ENCODE measurements at regions not wholly inside any gene's neighbourhood (a gene's known extent, or its start where the extent isn't known, plus 50 kb on each side); places are given as distances from the start of the nearest gene placed in this dataset.

DNA sequence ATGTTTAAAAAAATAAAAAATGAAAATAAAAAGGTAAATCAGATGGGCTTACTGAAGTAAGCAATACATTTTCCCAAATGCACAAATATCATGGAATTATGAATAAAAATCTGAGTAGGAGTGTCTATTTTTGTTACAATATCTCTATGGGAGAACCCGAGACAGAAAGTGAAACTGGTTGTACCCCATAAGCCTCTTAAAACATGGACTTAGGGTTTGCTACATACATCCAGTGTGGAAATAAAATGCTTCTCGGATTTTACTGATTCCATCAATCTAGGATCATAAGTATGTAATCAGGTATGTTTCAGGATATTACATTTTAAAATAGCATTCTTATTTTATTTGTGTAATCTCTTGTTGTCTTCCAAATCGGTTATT lies 177.8 kb upstream of the CDIN1 start:
- in situ Hi-C loops (cut with MboI): no loop called here
- TF ChIP-seq ZKSCAN3 (CRISPR knock-in tag; IDR thresholded peaks at IDR 0.05): no peak
- no peak for TF ChIP-seq MTF1 (CRISPR knock-in tag; IDR thresholded peaks at IDR 0.05; ENCODE audit: borderline replicate concordance)
- TF ChIP-seq KDM5B (IDR thresholded peaks at IDR 0.05; ENCODE audit: insufficient replicate concordance, low read depth, low read length): no peak
- no peak for TF ChIP-seq ZNF311 (CRISPR knock-in tag; IDR thresholded peaks at IDR 0.05)
- no peak for TF ChIP-seq SMARCB1 (IDR thresholded peaks at IDR 0.05; ENCODE audit: insufficient read length, low read depth)
- no peak for TF ChIP-seq SIN3B (IDR thresholded peaks at IDR 0.05; ENCODE audit: low read depth)
- TF ChIP-seq ZKSCAN8 (CRISPR knock-in tag; IDR thresholded peaks at IDR 0.05): no peak
- TF ChIP-seq ZNF41 (CRISPR knock-in tag; conservative IDR thresholded peaks at IDR 0.05): no peak
- TF ChIP-seq, protein P1, sequence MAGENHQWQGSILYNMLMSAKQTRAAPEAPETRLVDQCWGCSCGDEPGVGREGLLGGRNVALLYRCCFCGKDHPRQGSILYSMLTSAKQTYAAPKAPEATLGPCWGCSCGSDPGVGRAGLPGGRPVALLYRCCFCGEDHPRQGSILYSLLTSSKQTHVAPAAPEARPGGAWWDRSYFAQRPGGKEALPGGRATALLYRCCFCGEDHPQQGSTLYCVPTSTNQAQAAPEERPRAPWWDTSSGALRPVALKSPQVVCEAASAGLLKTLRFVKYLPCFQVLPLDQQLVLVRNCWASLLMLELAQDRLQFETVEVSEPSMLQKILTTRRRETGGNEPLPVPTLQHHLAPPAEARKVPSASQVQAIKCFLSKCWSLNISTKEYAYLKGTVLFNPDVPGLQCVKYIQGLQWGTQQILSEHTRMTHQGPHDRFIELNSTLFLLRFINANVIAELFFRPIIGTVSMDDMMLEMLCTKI (IDR thresholded peaks at IDR 0.05; ENCODE audit: partially characterized antibody): no peak
- no peak for TF ChIP-seq GABPB1 (CRISPR knock-in tag; IDR thresholded peaks at IDR 0.05)
- TF ChIP-seq, protein P2, sequence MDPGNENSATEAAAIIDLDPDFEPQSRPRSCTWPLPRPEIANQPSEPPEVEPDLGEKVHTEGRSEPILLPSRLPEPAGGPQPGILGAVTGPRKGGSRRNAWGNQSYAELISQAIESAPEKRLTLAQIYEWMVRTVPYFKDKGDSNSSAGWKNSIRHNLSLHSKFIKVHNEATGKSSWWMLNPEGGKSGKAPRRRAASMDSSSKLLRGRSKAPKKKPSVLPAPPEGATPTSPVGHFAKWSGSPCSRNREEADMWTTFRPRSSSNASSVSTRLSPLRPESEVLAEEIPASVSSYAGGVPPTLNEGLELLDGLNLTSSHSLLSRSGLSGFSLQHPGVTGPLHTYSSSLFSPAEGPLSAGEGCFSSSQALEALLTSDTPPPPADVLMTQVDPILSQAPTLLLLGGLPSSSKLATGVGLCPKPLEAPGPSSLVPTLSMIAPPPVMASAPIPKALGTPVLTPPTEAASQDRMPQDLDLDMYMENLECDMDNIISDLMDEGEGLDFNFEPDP (CRISPR knock-in tag; IDR thresholded peaks at IDR 0.05): no peak
- TF ChIP-seq CXXC5 (CRISPR knock-in tag; IDR thresholded peaks at IDR 0.05): no peak
- Histone ChIP-seq H3K79me2 (ENCODE audit: control insufficient read depth, insufficient read depth, low read length) (no peaks in the 10 kb centered on the region), H3K4me1 (replicated peaks in 1 of 2; ENCODE audit: control insufficient read depth in 2 of 2, insufficient read depth in 2 of 2, low read length in 2 of 2) (no peaks in the 10 kb centered on the region; a peak in 1 of 5 replicates), H3K27me3 (ENCODE audit: control insufficient read depth in 2 of 2, insufficient read depth in 2 of 2, low read length in 2 of 2) (no peaks in the 10 kb centered on the region), H2AFZ (ENCODE audit: low read depth, low read length) (peak overlapping the region; percentile 46), H3K9me1 (ENCODE audit: control insufficient read depth, insufficient read depth, low read length) (no peaks in the 10 kb centered on the region), H3K4me2 (ENCODE audit: insufficient read depth, low read length) (no peak overlapping the region; the same call in 1 of the 2 replicates), H3K4me3 (no peak overlapping the region), H3K9me3 (replicated peaks; ENCODE audit: control insufficient read depth, insufficient read depth, low read depth, low read length) (no peaks in the 10 kb centered on the region; the same call in 1 of the 2 replicates), H3K36me3 (ENCODE audit: control insufficient read depth, insufficient read depth, low read length) (no peaks in the 10 kb centered on the region), H4K20me1 (replicated peaks; ENCODE audit: control insufficient read depth, insufficient read depth, low read length) (no peaks in the 10 kb centered on the region), H3K9ac (ENCODE audit: insufficient read depth in 1 of 2, low read depth in 2 of 2, low read length in 2 of 2) (no peak overlapping the region), H3K27ac (ENCODE audit: extremely low read depth, low read depth, low read length) (no peak overlapping the region)
- ChIA-PET CTCF (ENCODE audit: low intra/inter-chr PET ratio) (no interaction called here), POLR2A (interaction anchor here (1.0 kb wide), 1 partner anchor 12 kb away, joined by 3 read pairs; no protein-coding TSS in a partner anchor)
- FAIRE-seq: no peak
- DNase-seq (ENCODE audit: extremely low read depth in 1 of 4, low spot score in 3 of 4): no peak
- BruUV-seq (replicated peaks): no TSS peak
- intact Hi-C loops (cut with micrococcal nuclease): no loop called here
- WGBS (ENCODE audit: insufficient coverage, low coverage, missing lambda C conversion rate): 47% methylated on average over 3 of the region's 3 CpGs
- no peak for ATAC-seq
